ENCODE measurements at regions not wholly inside any gene's neighbourhood (a gene's known extent, or its start where the extent isn't known, plus 50 kb on each side); places are given as distances from the start of the nearest gene placed in this dataset.

GRCh38 chr4:59983852-59984251, 1216.3 kb upstream of the ADGRL3 start:
- no peak for TF ChIP-seq EZH2phosphoT487 (IDR thresholded peaks at IDR 0.05; ENCODE audit: borderline replicate concordance)
- TF ChIP-seq CTCF (conservative IDR thresholded peaks at IDR 0.05; ENCODE audit: low read length), result no peak

DNA sequence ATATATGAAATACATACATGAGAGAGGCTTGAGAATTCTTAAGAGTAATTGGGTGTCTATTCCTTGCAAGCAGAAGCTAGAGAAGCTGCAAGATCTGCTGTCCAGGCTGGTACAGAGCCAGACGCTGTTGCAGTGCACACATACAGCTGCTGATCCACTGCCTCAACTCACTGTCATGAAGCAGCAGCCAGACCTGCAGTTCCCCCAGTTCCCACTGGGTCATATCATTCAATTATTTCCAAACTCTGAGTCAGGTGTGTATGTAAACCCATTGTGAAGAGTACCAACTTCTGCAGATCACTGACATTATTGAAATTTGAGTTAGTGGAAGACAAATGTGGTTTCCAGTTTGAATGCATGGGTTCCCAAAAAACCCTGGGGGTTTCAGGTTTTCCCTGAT, 1212.8 kb upstream of the ADGRL3 start:
- Histone ChIP-seq H3K79me2 (ENCODE audit: insufficient read depth, low read length) (no peaks in the 10 kb centered on the region), H3K4me3 (ENCODE audit: low read length, poor library complexity, severe bottlenecking) (no peak overlapping the region), H3K4me1 (ENCODE audit: insufficient read depth, low read length, poor library complexity, severe bottlenecking) (no peaks in the 10 kb centered on the region), H3K9me2 (replicated peaks; ENCODE audit: low read depth, low read length) (peaks cover 6% of the 10 kb centered on the region; the same call in 1 of the 2 replicates), H4K20me1 (ENCODE audit: insufficient read depth, low read length, poor library complexity, severe bottlenecking) (no peaks in the 10 kb centered on the region), H3K27me3 (ENCODE audit: insufficient read depth, low read length, poor library complexity, severe bottlenecking) (no peaks in the 10 kb centered on the region), H3F3A (ENCODE audit: low read depth) (no peaks in the 10 kb centered on the region), H2AFZ (ENCODE audit: low read length) (no peak overlapping the region), H3K4me2 (ENCODE audit: low read depth, low read length, poor library complexity, severe bottlenecking) (no peak overlapping the region), H3K36me3 (ENCODE audit: insufficient read depth, low read length) (no peaks in the 10 kb centered on the region), H3K9me3 (ENCODE audit: insufficient read depth, low read depth, low read length) (no peaks in the 10 kb centered on the region), H3K9ac (ENCODE audit: low read depth, low read length, poor library complexity, severe bottlenecking) (no peak overlapping the region)
- no peak for TF ChIP-seq EZH2phosphoT487 (IDR thresholded peaks at IDR 0.05; ENCODE audit: borderline replicate concordance)

More at GRCh38 chr4:59983852-59984251, 1216.3 kb upstream of the ADGRL3 start:
- H3K9me3 ChIP-seq (ENCODE audit: insufficient read depth, low read depth, low read length), result no peaks in the 10 kb centered on the region
- no peak overlapping the region for H3K9ac ChIP-seq (ENCODE audit: low read depth, low read length, poor library complexity, severe bottlenecking)
- H3K9me2 ChIP-seq (replicated peaks; ENCODE audit: low read depth, low read length), result peaks cover 6% of the 10 kb centered on the region; the same call in 1 of the 2 replicates
- no peaks in the 10 kb centered on the region for H3K27me3 ChIP-seq (ENCODE audit: insufficient read depth, low read length, poor library complexity, severe bottlenecking)
- H3K79me2 ChIP-seq (ENCODE audit: insufficient read depth, low read length), result no peaks in the 10 kb centered on the region
- H3K4me3 ChIP-seq (ENCODE audit: low read length, poor library complexity, severe bottlenecking), result no peak overlapping the region
- H3F3A ChIP-seq (ENCODE audit: low read depth), result no peaks in the 10 kb centered on the region
- no peaks in the 10 kb centered on the region for H3K36me3 ChIP-seq (ENCODE audit: insufficient read depth, low read length)
- no peak overlapping the region for H2AFZ ChIP-seq (ENCODE audit: low read length)
- no peaks in the 10 kb centered on the region for H3K4me1 ChIP-seq (ENCODE audit: insufficient read depth, low read length, poor library complexity, severe bottlenecking)
- H3K4me2 ChIP-seq (ENCODE audit: low read depth, low read length, poor library complexity, severe bottlenecking), result no peak overlapping the region
- H4K20me1 ChIP-seq (ENCODE audit: insufficient read depth, low read length, poor library complexity, severe bottlenecking), result no peaks in the 10 kb centered on the region

- Histone ChIP-seq H3K4me1 (ENCODE audit: insufficient read depth, low read length, poor library complexity, severe bottlenecking) (no peaks in the 10 kb centered on the region), H3K4me3 (ENCODE audit: low read length, poor library complexity, severe bottlenecking) (no peak overlapping the region), H4K20me1 (ENCODE audit: insufficient read depth, low read length, poor library complexity, severe bottlenecking) (no peaks in the 10 kb centered on the region), H3K4me2 (ENCODE audit: low read depth, low read length, poor library complexity, severe bottlenecking) (no peak overlapping the region), H3F3A (ENCODE audit: low read depth) (no peaks in the 10 kb centered on the region), H3K9me3 (ENCODE audit: insufficient read depth, low read depth, low read length) (0 out of 2 replicates have a peak, but pooled peaks cover 5% of the 10 kb centered on the region), H2AFZ (ENCODE audit: low read length) (no peak overlapping the region), H3K36me3 (ENCODE audit: insufficient read depth, low read length) (no peaks in the 10 kb centered on the region), H3K9ac (ENCODE audit: low read depth, low read length, poor library complexity, severe bottlenecking) (no peak overlapping the region), H3K79me2 (ENCODE audit: insufficient read depth, low read length) (no peaks in the 10 kb centered on the region), H3K27me3 (ENCODE audit: insufficient read depth, low read length, poor library complexity, severe bottlenecking) (no peaks in the 10 kb centered on the region), H3K9me2 (replicated peaks; ENCODE audit: low read depth, low read length) (no peaks in the 10 kb centered on the region)
- TF ChIP-seq CTCF (conservative IDR thresholded peaks at IDR 0.05; ENCODE audit: low read length), result no peak
- no peak for TF ChIP-seq EZH2phosphoT487 (IDR thresholded peaks at IDR 0.05; ENCODE audit: borderline replicate concordance)
Observed at GRCh38 chr4:59994118-59994517, 1206.0 kb upstream of the ADGRL3 start.

DNA sequence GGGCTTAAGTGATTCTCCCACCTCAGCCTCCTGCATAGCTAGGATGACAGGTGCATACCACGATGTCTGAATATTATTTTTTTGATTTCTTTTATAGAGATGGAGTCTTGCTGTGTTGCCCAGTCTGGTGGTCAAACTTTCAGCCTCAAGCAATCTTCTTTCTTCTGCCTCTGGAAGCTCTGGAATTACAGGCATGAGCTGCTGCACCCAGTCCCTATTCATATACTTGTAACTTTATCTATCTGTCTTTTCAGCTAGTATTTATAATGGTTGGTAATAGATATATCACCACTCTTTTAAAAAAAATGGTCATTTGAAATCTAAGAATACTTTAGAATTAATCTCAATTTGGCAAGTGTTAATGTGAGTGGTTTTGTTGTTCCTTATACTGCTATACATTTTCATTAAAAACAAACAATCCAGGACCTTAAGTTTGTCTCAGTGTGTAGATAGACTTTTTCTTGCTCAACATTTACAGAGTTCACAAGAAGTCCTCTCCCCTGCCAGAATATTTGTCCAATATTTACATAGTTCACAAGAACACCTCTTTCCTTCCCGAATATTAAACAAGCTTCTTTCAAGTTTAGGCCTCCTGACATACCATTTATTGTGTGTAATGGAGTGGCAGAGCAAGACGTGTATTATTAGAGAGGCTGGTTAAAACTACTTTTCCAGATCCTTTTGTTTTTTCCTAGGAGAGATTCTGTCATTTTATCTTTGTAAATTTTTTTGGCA, 1197.4 kb upstream of the ADGRL3 start:
- no peak overlapping the region for H3K4me3 ChIP-seq (ENCODE audit: low read length, poor library complexity, severe bottlenecking)

More for the DNA sequence above, 1197.4 kb upstream of the ADGRL3 start:
- Histone ChIP-seq H3K36me3 (ENCODE audit: insufficient read depth, low read length) (no peaks in the 10 kb centered on the region), H3K4me2 (ENCODE audit: low read depth, low read length, poor library complexity, severe bottlenecking) (no peak overlapping the region), H3K9me3 (ENCODE audit: insufficient read depth, low read depth, low read length) (no peaks in the 10 kb centered on the region), H3K4me1 (ENCODE audit: insufficient read depth, low read length, poor library complexity, severe bottlenecking) (no peaks in the 10 kb centered on the region), H3K79me2 (ENCODE audit: insufficient read depth, low read length) (no peaks in the 10 kb centered on the region), H3K9me2 (replicated peaks; ENCODE audit: low read depth, low read length) (no peaks in the 10 kb centered on the region), H4K20me1 (ENCODE audit: insufficient read depth, low read length, poor library complexity, severe bottlenecking) (no peaks in the 10 kb centered on the region), H3K9ac (ENCODE audit: low read depth, low read length, poor library complexity, severe bottlenecking) (no peak overlapping the region), H2AFZ (ENCODE audit: low read length) (no peak overlapping the region), H3K27me3 (ENCODE audit: insufficient read depth, low read length, poor library complexity, severe bottlenecking) (no peaks in the 10 kb centered on the region), H3F3A (ENCODE audit: low read depth) (no peaks in the 10 kb centered on the region)
- TF ChIP-seq EZH2phosphoT487 (IDR thresholded peaks at IDR 0.05; ENCODE audit: borderline replicate concordance), result no peak
- no peak for TF ChIP-seq CTCF (conservative IDR thresholded peaks at IDR 0.05; ENCODE audit: low read length)
